ENCODE measurements at regions not wholly inside any gene's neighbourhood (a gene's known extent, or its start where the extent isn't known, plus 50 kb on each side); places are given as distances from the start of the nearest gene placed in this dataset.

DNA sequence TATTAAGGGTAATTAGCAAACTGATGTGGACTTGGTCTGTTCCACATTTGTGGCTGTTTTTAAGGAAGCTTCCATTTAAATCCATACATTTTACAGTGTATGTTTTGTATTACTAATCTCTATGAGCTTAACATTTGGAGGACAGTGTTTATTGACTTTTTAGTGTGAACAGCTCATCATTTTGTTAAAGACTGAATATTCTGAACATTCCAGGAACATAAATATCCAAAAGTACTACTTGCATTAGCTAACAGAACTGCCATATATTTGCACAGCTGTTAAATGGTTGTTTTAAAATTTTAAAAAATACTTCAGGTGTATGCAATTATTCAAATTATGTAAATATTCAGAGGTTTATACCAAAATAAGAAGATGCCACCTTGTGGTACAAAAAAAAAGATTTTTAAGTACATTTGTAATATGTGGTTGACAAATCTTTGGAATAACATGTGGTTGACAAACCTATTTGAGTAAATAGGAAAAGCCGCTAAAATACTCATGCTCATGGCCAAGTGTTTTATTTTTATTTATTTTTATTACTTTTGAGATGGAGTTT lies 439.7 kb upstream of the FANCL start:
- H3K36me3 ChIP-seq, result no peaks in the 10 kb centered on the region
- no peak overlapping the region for H3K4me2 ChIP-seq
- H4K20me1 ChIP-seq, result no peaks in the 10 kb centered on the region
- no peaks in the 10 kb centered on the region for H3K9me3 ChIP-seq (replicated peaks in 1 of 11)
- H3K4me1 ChIP-seq, result peaks cover 0 to 1% (median 0%) of the 10 kb centered on the region in 10 experiments; a peak in 2 of 20 replicates
- TF ChIP-seq Cebpa-rat (IDR thresholded peaks at IDR 0.05), result no peak
- no peak overlapping the region for H3K9ac ChIP-seq
- H3K4me3 ChIP-seq, result no peak overlapping the region
- no peak overlapping the region for H3K27ac ChIP-seq
- H3K27me3 ChIP-seq, result no peaks in the 10 kb centered on the region

- no peak overlapping the region for H3K27ac ChIP-seq
- H3K36me3 ChIP-seq, result no peaks in the 10 kb centered on the region
- no peak for TF ChIP-seq Cebpa-rat (IDR thresholded peaks at IDR 0.05)
- H3K27me3 ChIP-seq, result no peaks in the 10 kb centered on the region
- no peaks in the 10 kb centered on the region for H3K4me1 ChIP-seq
- no peak overlapping the region for H3K9ac ChIP-seq
- H4K20me1 ChIP-seq, result no peaks in the 10 kb centered on the region
- H3K9me3 ChIP-seq (replicated peaks in 1 of 11), result no peaks in the 10 kb centered on the region
- H3K4me3 ChIP-seq, result no peak overlapping the region
- no peak overlapping the region for H3K4me2 ChIP-seq
These were observed 436.6 kb upstream of the FANCL start for GRCh38 chr2:58677748-58678147.

GRCh38 chr2:58671675-58672074 lies 430.6 kb upstream of the FANCL start:
- H3K9me3 ChIP-seq (replicated peaks in 1 of 11), result peaks cover 0 to 9% (median 0%) of the 10 kb centered on the region in 11 experiments; a peak in 1 of 22 replicates
- no peaks in the 10 kb centered on the region for H3K4me1 ChIP-seq
- H3K4me2 ChIP-seq, result no peak overlapping the region
- no peaks in the 10 kb centered on the region for H3K36me3 ChIP-seq
- H3K27me3 ChIP-seq, result no peaks in the 10 kb centered on the region
- H3K4me3 ChIP-seq, result no peak overlapping the region
- H4K20me1 ChIP-seq, result no peaks in the 10 kb centered on the region
- TF ChIP-seq Cebpa-rat (IDR thresholded peaks at IDR 0.05), result no peak
- H3K27ac ChIP-seq, result no peak overlapping the region
- no peak overlapping the region for H3K9ac ChIP-seq

GRCh38 chr2:58669998-58670397 lies 428.9 kb upstream of the FANCL start:
- Histone ChIP-seq H3K36me3 (no peaks in the 10 kb centered on the region), H3K27ac (no peak overlapping the region), H3K4me1 (no peaks in the 10 kb centered on the region), H4K20me1 (no peaks in the 10 kb centered on the region), H3K9me3 (replicated peaks in 1 of 11) (peaks cover 0 to 9% (median 0%) of the 10 kb centered on the region in 11 experiments; a peak in 1 of 22 replicates), H3K27me3 (no peaks in the 10 kb centered on the region), H3K9ac (no peak overlapping the region), H3K4me2 (no peak overlapping the region), H3K4me3 (no peak overlapping the region)
- TF ChIP-seq Cebpa-rat (IDR thresholded peaks at IDR 0.05), result no peak

DNA sequence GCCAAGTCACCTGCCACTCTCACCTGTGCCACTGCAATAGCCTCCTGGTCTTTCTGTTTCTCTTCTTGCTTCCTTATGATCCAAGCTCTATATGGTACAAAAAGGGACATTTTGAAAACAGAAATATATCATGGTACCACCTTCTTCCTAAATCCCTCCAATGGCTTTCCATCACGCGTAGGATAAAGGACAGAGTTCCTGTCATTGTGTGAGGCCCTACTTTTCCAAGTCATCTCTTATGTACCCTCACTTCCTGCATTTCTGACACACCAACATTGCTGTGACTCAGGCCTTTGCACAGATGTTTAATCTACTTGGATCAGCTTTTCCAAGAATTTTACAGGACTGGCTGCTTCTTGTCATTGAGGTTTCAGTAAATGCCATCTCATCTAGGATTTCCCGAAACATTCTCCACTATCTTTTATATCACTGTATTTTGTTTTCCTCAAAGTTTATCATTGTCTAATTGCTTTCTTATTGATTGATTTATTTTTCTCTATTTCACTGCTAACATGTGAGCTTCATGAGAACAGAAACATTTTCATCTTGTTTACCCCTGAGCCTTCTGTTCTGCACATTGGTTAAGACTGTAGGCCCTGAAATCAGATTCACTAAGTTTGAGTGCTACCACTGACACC lies 426.1 kb upstream of the FANCL start:
- Histone ChIP-seq H3K27me3 (no peaks in the 10 kb centered on the region), H4K20me1 (no peaks in the 10 kb centered on the region), H3K4me1 (no peaks in the 10 kb centered on the region), H3K36me3 (no peaks in the 10 kb centered on the region), H3K27ac (no peak overlapping the region), H3K4me2 (no peak overlapping the region), H3K9ac (no peak overlapping the region), H3K4me3 (no peak overlapping the region), H3K9me3 (replicated peaks in 1 of 11) (peaks cover 0 to 9% (median 0%) of the 10 kb centered on the region in 11 experiments; a peak in 1 of 22 replicates)
- no peak for TF ChIP-seq Cebpa-rat (IDR thresholded peaks at IDR 0.05)

DNA sequence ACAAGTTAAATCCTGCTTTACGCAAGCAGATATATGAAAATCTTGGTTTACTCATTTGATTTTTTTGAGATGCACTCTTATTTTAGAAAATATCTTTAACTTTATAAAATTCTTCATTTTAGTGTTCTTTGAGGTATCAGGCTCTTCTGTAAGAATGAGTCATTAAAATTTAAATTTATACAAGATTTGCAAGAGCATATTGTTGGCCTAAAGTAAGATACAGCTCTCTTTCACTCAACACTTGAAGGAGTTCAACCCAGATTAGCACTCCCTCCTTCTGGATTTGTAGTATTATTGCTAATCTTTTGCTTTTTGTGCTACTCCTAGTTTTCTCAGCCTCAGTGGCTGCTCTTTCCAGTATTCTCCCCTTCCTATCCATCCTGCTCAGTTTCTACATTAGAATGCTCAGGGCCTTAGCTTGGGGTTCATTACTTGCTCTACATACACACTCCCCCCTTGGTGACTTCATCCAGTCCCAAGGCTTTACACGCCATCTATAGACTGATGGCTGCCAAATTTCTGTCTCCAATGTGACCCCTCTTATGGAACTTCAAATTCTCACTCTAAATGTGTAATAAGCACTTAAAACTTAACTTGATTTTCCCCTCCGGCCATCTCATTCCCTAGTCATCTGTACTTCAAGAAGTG lies 425.3 kb upstream of the FANCL start:
- Histone ChIP-seq H4K20me1 (no peaks in the 10 kb centered on the region), H3K36me3 (no peaks in the 10 kb centered on the region), H3K4me2 (no peak overlapping the region), H3K9ac (no peak overlapping the region), H3K4me3 (no peak overlapping the region), H3K9me3 (replicated peaks in 1 of 11) (peaks cover 0 to 9% (median 0%) of the 10 kb centered on the region in 11 experiments; a peak in 1 of 22 replicates), H3K27ac (no peak overlapping the region), H3K4me1 (no peaks in the 10 kb centered on the region), H3K27me3 (no peaks in the 10 kb centered on the region)
- TF ChIP-seq Cebpa-rat (IDR thresholded peaks at IDR 0.05), result no peak

- Histone ChIP-seq H3K4me3 (no peak overlapping the region), H4K20me1 (no peaks in the 10 kb centered on the region), H3K9ac (no peak overlapping the region), H3K36me3 (no peaks in the 10 kb centered on the region), H3K4me2 (no peak overlapping the region), H3K4me1 (no peaks in the 10 kb centered on the region), H3K27ac (no peak overlapping the region), H3K27me3 (no peaks in the 10 kb centered on the region), H3K9me3 (replicated peaks in 1 of 11) (peaks cover 0 to 9% (median 0%) of the 10 kb centered on the region in 11 experiments; a peak in 1 of 22 replicates)
- TF ChIP-seq Cebpa-rat (IDR thresholded peaks at IDR 0.05), result no peak
These were observed 424.0 kb upstream of the FANCL start for GRCh38 chr2:58665154-58665553.

DNA sequence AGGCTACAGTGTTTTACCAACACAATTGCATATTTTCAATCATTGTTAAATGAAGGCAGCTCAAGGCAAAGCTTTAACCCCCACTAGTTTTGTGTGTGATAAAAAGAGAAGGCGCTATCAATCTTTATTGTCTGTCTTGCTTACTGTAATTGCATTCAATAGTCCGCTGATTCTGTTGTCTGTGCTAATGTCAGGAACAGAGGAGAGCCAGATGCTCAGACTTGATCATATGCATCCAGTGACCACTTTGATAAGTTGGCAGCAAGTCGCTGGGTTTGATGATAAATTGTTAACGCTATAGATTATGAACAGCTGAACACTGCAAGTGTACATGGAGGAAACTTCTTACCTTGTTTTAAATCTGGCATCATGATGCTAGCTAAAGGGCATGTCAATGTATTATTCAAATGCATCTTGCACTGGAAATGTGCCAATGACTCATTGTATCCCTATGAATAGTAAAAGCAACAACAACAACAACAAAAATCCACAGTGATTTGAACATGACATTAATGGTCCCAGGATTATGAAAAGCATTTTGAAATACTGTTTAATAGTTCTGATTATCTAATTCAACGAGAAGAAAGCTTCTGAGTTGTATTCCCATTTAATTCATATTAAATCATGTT lies 423.5 kb upstream of the FANCL start:
- H4K20me1 ChIP-seq, result no peaks in the 10 kb centered on the region
- no peaks in the 10 kb centered on the region for H3K36me3 ChIP-seq
- H3K9me3 ChIP-seq (replicated peaks in 1 of 11), result peaks cover 0 to 4% (median 0%) of the 10 kb centered on the region in 11 experiments; a peak in 1 of 22 replicates
- no peaks in the 10 kb centered on the region for H3K27me3 ChIP-seq
- H3K4me3 ChIP-seq, result no peak overlapping the region
- TF ChIP-seq Cebpa-rat (IDR thresholded peaks at IDR 0.05), result no peak
- no peak overlapping the region for H3K9ac ChIP-seq
- no peak overlapping the region for H3K27ac ChIP-seq
- H3K4me2 ChIP-seq, result no peak overlapping the region
- H3K4me1 ChIP-seq, result no peaks in the 10 kb centered on the region

DNA sequence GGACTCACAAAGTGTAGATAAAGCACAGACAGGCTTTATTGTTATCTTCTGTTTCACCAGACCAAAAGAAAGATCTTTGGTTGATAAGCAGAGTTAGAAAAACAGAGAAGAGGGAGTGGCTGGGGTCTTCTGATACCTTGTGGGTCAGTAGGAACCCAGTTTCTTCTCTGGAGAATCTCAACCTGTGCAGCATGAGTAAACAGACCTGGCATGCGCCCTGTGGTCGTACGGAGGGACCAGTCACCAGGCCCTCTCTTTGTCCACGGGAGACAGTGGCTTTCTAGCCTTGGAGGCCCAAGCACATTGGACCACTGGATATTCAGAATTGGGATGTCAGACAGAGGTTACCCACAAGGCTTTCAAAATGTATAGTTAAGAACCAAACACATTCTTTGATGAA lies 418.9 kb upstream of the FANCL start:
- H3K36me3 ChIP-seq, result no peaks in the 10 kb centered on the region
- H4K20me1 ChIP-seq, result no peaks in the 10 kb centered on the region
- H3K9me3 ChIP-seq (replicated peaks in 1 of 11), result no peaks in the 10 kb centered on the region
- H3K27ac ChIP-seq, result no peak overlapping the region
- no peaks in the 10 kb centered on the region for H3K4me1 ChIP-seq
- no peak overlapping the region for H3K4me2 ChIP-seq
- H3K9ac ChIP-seq, result no peak overlapping the region
- no peak for TF ChIP-seq Cebpa-rat (IDR thresholded peaks at IDR 0.05)
- no peak overlapping the region for H3K4me3 ChIP-seq
- H3K27me3 ChIP-seq, result no peaks in the 10 kb centered on the region
